ENCODE measurements at regions not wholly inside any gene's neighbourhood (a gene's known extent, or its start where the extent isn't known, plus 50 kb on each side); places are given as distances from the start of the nearest gene placed in this dataset.
"Not testable (repeated sequence)": the region's sequence is repeated elsewhere in the genome, so short reads cannot be mapped to it uniquely, and the experiment has no call there.

- H3K36me3 ChIP-seq (ENCODE audit: control insufficient read depth, insufficient read depth, low read length); ATAC-seq; intact Hi-C loops (cut with micrococcal nuclease); DNase-seq; H3K4me1 Mint-ChIP-seq; H3K27ac Mint-ChIP-seq; H3K4me3 Mint-ChIP-seq; H3K4me1 ChIP-seq (ENCODE audit: control insufficient read depth, insufficient read depth, low read length); H3K27me3 ChIP-seq (ENCODE audit: control insufficient read depth, insufficient read depth, low read length); H3K4me3 ChIP-seq (ENCODE audit: low read length); H3K27me3 Mint-ChIP-seq (ENCODE audit: low read depth in 2 of 2); H3K27ac ChIP-seq (ENCODE audit: low read length): not testable (repeated sequence)
- 73% methylated on average over 9 of the region's 16 CpGs for WGBS (ENCODE audit: insufficient coverage)
- H3K36me3 Mint-ChIP-seq = peaks cover 14% of the 10 kb centered on the region
- peaks cover 27 to 37% of the 10 kb centered on the region in 2 donors for H3K9me3 Mint-ChIP-seq
- peaks cover 11% of the 10 kb centered on the region for H3K9me3 ChIP-seq (ENCODE audit: control insufficient read depth, insufficient read depth, low read length)
Observed at GRCh38 chr20:29031262-29031982, 2226.0 kb upstream of the DEFB115 start.

- H3K4me3 ChIP-seq (ENCODE audit: low read length); H3K27ac Mint-ChIP-seq; H3K9me3 ChIP-seq (ENCODE audit: control insufficient read depth, insufficient read depth, low read length); H3K4me3 Mint-ChIP-seq; H3K27me3 Mint-ChIP-seq (ENCODE audit: low read depth in 2 of 2); H3K36me3 ChIP-seq (ENCODE audit: control insufficient read depth, insufficient read depth, low read length); H3K27me3 ChIP-seq (ENCODE audit: control insufficient read depth, insufficient read depth, low read length); H3K4me1 ChIP-seq (ENCODE audit: control insufficient read depth, insufficient read depth, low read length); DNase-seq; H3K27ac ChIP-seq (ENCODE audit: low read length); H3K4me1 Mint-ChIP-seq; intact Hi-C loops (cut with micrococcal nuclease); ATAC-seq; H3K36me3 Mint-ChIP-seq: not testable (repeated sequence)
- WGBS (ENCODE audit: insufficient coverage) = 86% methylated on average over 12 of the region's 12 CpGs
- peaks cover 8 to 15% of the 10 kb centered on the region in 2 donors for H3K9me3 Mint-ChIP-seq
Observed at GRCh38 chr20:29044239-29044638, 2213.2 kb upstream of the DEFB115 start.

GRCh38 chr20:29050008-29050606 is 2207.4 kb upstream of the DEFB115 start:
- H3K27ac Mint-ChIP-seq; H3K4me3 ChIP-seq (ENCODE audit: low read length); H3K27me3 ChIP-seq (ENCODE audit: control insufficient read depth, insufficient read depth, low read length); H3K4me1 Mint-ChIP-seq; ATAC-seq; H3K9me3 ChIP-seq (ENCODE audit: control insufficient read depth, insufficient read depth, low read length); H3K36me3 ChIP-seq (ENCODE audit: control insufficient read depth, insufficient read depth, low read length); H3K4me1 ChIP-seq (ENCODE audit: control insufficient read depth, insufficient read depth, low read length); H3K4me3 Mint-ChIP-seq; DNase-seq; H3K27ac ChIP-seq (ENCODE audit: low read length); H3K27me3 Mint-ChIP-seq (ENCODE audit: low read depth in 2 of 2); intact Hi-C loops (cut with micrococcal nuclease): not testable (repeated sequence)
- 59% methylated on average over 4 of the region's 4 CpGs for WGBS (ENCODE audit: insufficient coverage)
- peaks cover 11% of the 10 kb centered on the region for H3K36me3 Mint-ChIP-seq
- peaks cover 5 to 10% of the 10 kb centered on the region in 2 donors for H3K9me3 Mint-ChIP-seq

GRCh38 chr20:29057866-29058484 is 2199.5 kb upstream of the DEFB115 start:
- intact Hi-C loops (cut with micrococcal nuclease); H3K4me1 Mint-ChIP-seq; H3K9me3 ChIP-seq (ENCODE audit: control insufficient read depth, insufficient read depth, low read length); H3K4me3 Mint-ChIP-seq; DNase-seq; ATAC-seq; H3K27ac ChIP-seq (ENCODE audit: low read length); H3K4me1 ChIP-seq (ENCODE audit: control insufficient read depth, insufficient read depth, low read length); H3K27me3 ChIP-seq (ENCODE audit: control insufficient read depth, insufficient read depth, low read length); H3K4me3 ChIP-seq (ENCODE audit: low read length); H3K36me3 ChIP-seq (ENCODE audit: control insufficient read depth, insufficient read depth, low read length); H3K27me3 Mint-ChIP-seq (ENCODE audit: low read depth in 2 of 2); H3K27ac Mint-ChIP-seq: not testable (repeated sequence)
- 0% methylated on average over 1 of the region's 6 CpGs for WGBS (ENCODE audit: insufficient coverage)
- Mint-ChIP-seq H3K36me3 (peaks cover 26% of the 10 kb centered on the region), H3K9me3 (peaks cover 8 to 20% of the 10 kb centered on the region in 2 donors)

GRCh38 chr20:29062451-29062850 is 2195.0 kb upstream of the DEFB115 start:
- H3K27me3 Mint-ChIP-seq (ENCODE audit: low read depth in 2 of 2); H3K4me3 Mint-ChIP-seq; H3K4me1 ChIP-seq (ENCODE audit: control insufficient read depth, insufficient read depth, low read length); H3K36me3 ChIP-seq (ENCODE audit: control insufficient read depth, insufficient read depth, low read length); ATAC-seq; H3K27me3 ChIP-seq (ENCODE audit: control insufficient read depth, insufficient read depth, low read length); H3K4me3 ChIP-seq (ENCODE audit: low read length); H3K27ac ChIP-seq (ENCODE audit: low read length); H3K9me3 ChIP-seq (ENCODE audit: control insufficient read depth, insufficient read depth, low read length); H3K27ac Mint-ChIP-seq; intact Hi-C loops (cut with micrococcal nuclease); DNase-seq; H3K4me1 Mint-ChIP-seq: not testable (repeated sequence)
- peaks cover 35% of the 10 kb centered on the region for H3K36me3 Mint-ChIP-seq
- H3K9me3 Mint-ChIP-seq = peaks cover 16 to 30% of the 10 kb centered on the region in 2 donors
- WGBS (ENCODE audit: insufficient coverage) = 83% methylated on average over 11 of the region's 11 CpGs

- DNase-seq; H3K27me3 ChIP-seq (ENCODE audit: control insufficient read depth, insufficient read depth, low read length); ATAC-seq; H3K27ac ChIP-seq (ENCODE audit: low read length); H3K27me3 Mint-ChIP-seq (ENCODE audit: low read depth in 2 of 2); H3K4me1 ChIP-seq (ENCODE audit: control insufficient read depth, insufficient read depth, low read length); H3K9me3 ChIP-seq (ENCODE audit: control insufficient read depth, insufficient read depth, low read length); H3K36me3 ChIP-seq (ENCODE audit: control insufficient read depth, insufficient read depth, low read length); H3K4me3 Mint-ChIP-seq; H3K4me3 ChIP-seq (ENCODE audit: low read length); intact Hi-C loops (cut with micrococcal nuclease); H3K27ac Mint-ChIP-seq; H3K4me1 Mint-ChIP-seq: not testable (repeated sequence)
- H3K36me3 Mint-ChIP-seq = peaks cover 35% of the 10 kb centered on the region
- peaks cover 14 to 34% of the 10 kb centered on the region in 2 donors for H3K9me3 Mint-ChIP-seq
- WGBS (ENCODE audit: insufficient coverage) = 43% methylated on average over 1 of the region's 1 CpG
Observed at GRCh38 chr20:29066341-29066740, 2191.1 kb upstream of the DEFB115 start.

- H3K4me1 Mint-ChIP-seq; H3K27me3 ChIP-seq (ENCODE audit: control insufficient read depth, insufficient read depth, low read length); H3K36me3 Mint-ChIP-seq; ATAC-seq; H3K4me3 ChIP-seq (ENCODE audit: low read length); H3K4me1 ChIP-seq (ENCODE audit: control insufficient read depth, insufficient read depth, low read length); intact Hi-C loops (cut with micrococcal nuclease); DNase-seq; H3K27ac ChIP-seq (ENCODE audit: low read length); H3K9me3 ChIP-seq (ENCODE audit: control insufficient read depth, insufficient read depth, low read length); H3K4me3 Mint-ChIP-seq; H3K27ac Mint-ChIP-seq; H3K36me3 ChIP-seq (ENCODE audit: control insufficient read depth, insufficient read depth, low read length); H3K27me3 Mint-ChIP-seq (ENCODE audit: low read depth in 2 of 2): not testable (repeated sequence)
- peaks cover 9 to 17% of the 10 kb centered on the region in 2 donors for H3K9me3 Mint-ChIP-seq
- WGBS (ENCODE audit: insufficient coverage) = 76% methylated on average over 8 of the region's 8 CpGs
Observed at GRCh38 chr20:29073640-29074039, 2183.8 kb upstream of the DEFB115 start.

Data from natural killer cell (primary cell).